ENCODE measurements at regions not wholly inside any gene's neighbourhood (a gene's known extent, or its start where the extent isn't known, plus 50 kb on each side); places are given as distances from the start of the nearest gene placed in this dataset.

GRCh38 chr9:87354147-87354546, 143.5 kb upstream of the DAPK1 start:
- H3K4me3 ChIP-seq = no peak overlapping the region
- no peaks in the 10 kb centered on the region for H3K4me1 ChIP-seq
- no peaks in the 10 kb centered on the region for H3K36me3 ChIP-seq
- no peak for DNase-seq (ENCODE audit: extremely low spot score in 2 of 2)
- TF ChIP-seq POLR2AphosphoS5 (IDR thresholded peaks at IDR 0.05; ENCODE audit: insufficient read depth in 1 of 2, low read depth in 1 of 2) = no peak
- H3K27ac ChIP-seq = no peak overlapping the region
- H3K27me3 ChIP-seq = no peaks in the 10 kb centered on the region
- no peaks in the 10 kb centered on the region for H3K9me3 ChIP-seq
- intact Hi-C loops (cut with DNase I) = no loop called here

GRCh38 chr9:87357600-87357999, 140.1 kb upstream of the DAPK1 start:
- no peak overlapping the region for H3K4me3 ChIP-seq
- no peaks in the 10 kb centered on the region for H3K27me3 ChIP-seq
- H3K36me3 ChIP-seq = no peaks in the 10 kb centered on the region
- H3K9me3 ChIP-seq = no peaks in the 10 kb centered on the region
- TF ChIP-seq CTCF (IDR thresholded peaks at IDR 0.05) = no peak
- intact Hi-C loops (cut with DNase I) = no loop called here
- H3K4me1 ChIP-seq = no peaks in the 10 kb centered on the region
- H3K27ac ChIP-seq = no peak overlapping the region
- no peak for DNase-seq (ENCODE audit: extremely low spot score in 2 of 2)

- Histone ChIP-seq H3K27ac (no peak overlapping the region), H3K27me3 (no peaks in the 10 kb centered on the region), H3K9me3 (no peaks in the 10 kb centered on the region), H3K4me1 (no peaks in the 10 kb centered on the region), H3K36me3 (no peaks in the 10 kb centered on the region), H3K4me3 (no peak overlapping the region)
- TF ChIP-seq CTCF (IDR thresholded peaks at IDR 0.05) = no peak
- TF ChIP-seq POLR2AphosphoS5 (IDR thresholded peaks at IDR 0.05; ENCODE audit: insufficient read depth in 1 of 2, low read depth in 1 of 2) = no peak
- TF ChIP-seq POLR2A (IDR thresholded peaks at IDR 0.05) = no peak
- intact Hi-C loops (cut with DNase I) = no loop called here
- no peak for DNase-seq (ENCODE audit: extremely low spot score in 2 of 2)
Observed at GRCh38 chr9:87359264-87359663, 138.4 kb upstream of the DAPK1 start.

- DNase-seq (ENCODE audit: extremely low spot score in 2 of 2) = no peak
- Histone ChIP-seq H3K27ac (no peak overlapping the region), H3K4me1 (no peaks in the 10 kb centered on the region), H3K9me3 (no peaks in the 10 kb centered on the region), H3K4me3 (no peak overlapping the region), H3K36me3 (no peaks in the 10 kb centered on the region), H3K27me3 (no peaks in the 10 kb centered on the region)
- no peak for TF ChIP-seq POLR2AphosphoS5 (IDR thresholded peaks at IDR 0.05; ENCODE audit: insufficient read depth in 1 of 2, low read depth in 1 of 2)
- TF ChIP-seq POLR2A (IDR thresholded peaks at IDR 0.05) = no peak
- TF ChIP-seq CTCF (IDR thresholded peaks at IDR 0.05) = no peak
- intact Hi-C loops (cut with DNase I) = no loop called here
Observed at GRCh38 chr9:87359958-87360601, 137.6 kb upstream of the DAPK1 start.

- Histone ChIP-seq H3K27me3 (no peaks in the 10 kb centered on the region), H3K9me3 (no peaks in the 10 kb centered on the region), H3K4me3 (no peak overlapping the region), H3K4me1 (no peaks in the 10 kb centered on the region), H3K27ac (no peak overlapping the region), H3K36me3 (no peaks in the 10 kb centered on the region)
- DNase-seq (ENCODE audit: extremely low spot score in 2 of 2) = no peak
- intact Hi-C loops (cut with DNase I) = no loop called here
- TF ChIP-seq POLR2A (IDR thresholded peaks at IDR 0.05) (no peak), CTCF (IDR thresholded peaks at IDR 0.05) (no peak), POLR2AphosphoS5 (IDR thresholded peaks at IDR 0.05; ENCODE audit: insufficient read depth in 1 of 2, low read depth in 1 of 2) (no peak)
Observed at GRCh38 chr9:87370049-87370685, 127.5 kb upstream of the DAPK1 start.

Data from vagina (tissue), 2 donors.